GM12878 (cell line): ENCODE measurements at regions not wholly inside any gene's neighbourhood (a gene's known extent, or its start where the extent isn't known, plus 50 kb on each side); places are given as distances from the start of the nearest gene placed in this dataset.

ENCODE experiments used
- ATAC-seq: fragments of 200-7000 bp; cut with Tn5 transposase; 3 replicates; pipeline ENCODE4 v1.9.1; 2020; ENCODE audit warnings: mild to moderate bottlenecking, moderate library complexity
- BruUV-seq: library from RNA; stranded (reverse); fragments of 400-500 nt; replicated peaks from 2 replicates; lab custom pipeline; 2021; lab: Mats Ljungman, UMichigan
- CTCF ChIA-PET: fragments of 300-600 bp; sonication (Branson Sonifier 250); formaldehyde crosslinking; extraction: SDS; loops from one replicate; lab custom pipeline; 2021; ENCODE audit warnings: inconsistent platforms; lab: Yijun Ruan, JAX
- POLR2A ChIA-PET: fragments of 350-600 bp; formaldehyde crosslinking; extraction: SDS; loops from one replicate; lab custom pipeline; 2021; ENCODE audit warnings: inconsistent platforms; lab: Charles Lee
- RAD21 ChIA-PET: fragments of 300-600 bp; sonication (Branson Sonifier 250); formaldehyde crosslinking; loops from one replicate; lab custom pipeline; 2023; ENCODE audit warnings: antibody characterized with exemption; ENCODE audit not compliant: unreplicated experiment; lab: Charles Lee
- SMC1A ChIA-PET: fragments of 300-600 bp; sonication (Branson Sonifier 250); formaldehyde crosslinking; loops from one replicate; lab custom pipeline; 2023; ENCODE audit not compliant: unreplicated experiment, uncharacterized antibody; lab: Charles Lee
- DNase-seq: peaks from one replicate; pipeline ENCODE4 v3.0.0-alpha.2; 2011; ENCODE audit warnings: low read depth, low spot score
- FAIRE-seq: peaks from 3 replicates; lab custom pipeline; 2011; peaks lifted over from hg19 to GRCh38; lab: Jason Lieb, UNC
- H2AFZ ChIP-seq: 2 replicates; pipeline ENCODE4 v1.6.0; 2011; ENCODE audit warnings: low read depth, low read length, control low read depth; ENCODE audit not compliant: control insufficient read depth
- H3K27ac ChIP-seq: 2 replicates; pipeline ENCODE4 v1.5.1; 2011; ENCODE audit warnings: control low read depth; ENCODE audit not compliant: control insufficient read depth, insufficient read depth
- H3K27me3 ChIP-seq, 2 experiments: replicated peaks in 1 of 2; 2 replicates each; pipeline versions ENCODE4 v1.6.0 to v1.6.1; 2011; ENCODE audit warnings: low read length in 1 of 2; ENCODE audit not compliant: control insufficient read depth in 2 of 2, insufficient read depth in 2 of 2
- H3K36me3 ChIP-seq, 2 experiments: 2 replicates each; pipeline ENCODE4 v1.5.1; 2011; ENCODE audit warnings: low read length in 1 of 2; ENCODE audit not compliant: control insufficient read depth in 2 of 2, insufficient read depth in 2 of 2
- H3K4me1 ChIP-seq: 2 replicates; pipeline ENCODE4 v1.6.1; 2011; ENCODE audit warnings: mild to moderate bottlenecking, low read length, moderate library complexity, mixed read lengths; ENCODE audit not compliant: control insufficient read depth, insufficient read depth
- H3K4me2 ChIP-seq: 2 replicates; pipeline ENCODE4 v1.6.0; 2011; ENCODE audit warnings: control low read depth; ENCODE audit not compliant: control insufficient read depth, insufficient read depth
- H3K4me3 ChIP-seq: fragments of 200-600 bp; sonication (generic); 2 replicates; pipeline ENCODE4 v1.5.1; 2016
- H3K79me2 ChIP-seq: 2 replicates; pipeline ENCODE4 v1.6.0; 2011; ENCODE audit warnings: low read length; ENCODE audit not compliant: control insufficient read depth, insufficient read depth
- H3K9ac ChIP-seq: 2 replicates; pipeline ENCODE4 v1.8.0; 2011; ENCODE audit warnings: low read length, control low read depth, mixed read lengths; ENCODE audit not compliant: control insufficient read depth, insufficient read depth
- H3K9me3 ChIP-seq: replicated peaks from 3 replicates; pipeline ENCODE4 v1.5.1; 2011; ENCODE audit warnings: mild to moderate bottlenecking, low read length; ENCODE audit not compliant: control insufficient read depth, insufficient read depth
- H4K20me1 ChIP-seq: 2 replicates; pipeline ENCODE4 v1.6.0; 2011; ENCODE audit not compliant: control insufficient read depth, insufficient read depth
- BMI1 ChIP-seq: fragments of 450-650 bp; IDR thresholded peaks from 2 replicates; pipeline ENCODE4 v1.6.1; 2016; ENCODE audit warnings: mild to moderate bottlenecking, moderate library complexity, borderline replicate concordance
- CBFB ChIP-seq: IDR thresholded peaks from 2 replicates; pipeline ENCODE4 v1.6.1; 2016; ENCODE audit warnings: antibody characterized with exemption, low read depth
- CEBPB ChIP-seq, 2 experiments: fragments of 150-350 bp in 1 of 2; IDR thresholded peaks; 2 replicates each; pipeline ENCODE4 v1.6.1; 2012 to 2014; ENCODE audit warnings: low read depth in 2 of 2, low read length in 2 of 2, borderline replicate concordance in 1 of 2, inconsistent platforms in 1 of 2
- E2F8 ChIP-seq: fragments of 450-650 bp; IDR thresholded peaks from 2 replicates; pipeline ENCODE4 v1.6.1; 2018; ENCODE audit warnings: mild to moderate bottlenecking, low read depth, moderate library complexity; ENCODE audit not compliant: partially characterized antibody
- FOXM1 ChIP-seq: IDR thresholded peaks from 2 replicates; pipeline ENCODE4 v1.6.1; 2012; ENCODE audit warnings: low read depth, mild to moderate bottlenecking, inconsistent platforms, low read length, moderate library complexity
- GATAD2B ChIP-seq: fragments of 450-650 bp; conservative IDR thresholded peaks from 2 replicates; pipeline ENCODE4 v1.6.1; 2017; ENCODE audit warnings: low read depth, mild to moderate bottlenecking, moderate library complexity
- IKZF1 ChIP-seq: fragments of 450-650 bp; conservative IDR thresholded peaks from 2 replicates; pipeline ENCODE4 v1.6.1; 2017; ENCODE audit warnings: antibody characterized with exemption, mild to moderate bottlenecking
- IRF4 ChIP-seq: IDR thresholded peaks from 2 replicates; pipeline ENCODE4 v1.6.1; 2011; ENCODE audit warnings: low read depth, low read length
- NBN ChIP-seq: fragments of 450-650 bp; IDR thresholded peaks from 2 replicates; pipeline ENCODE4 v1.6.1; 2016
- NFXL1 ChIP-seq: fragments of 450-650 bp; IDR thresholded peaks from 2 replicates; pipeline ENCODE4 v1.6.1; 2017; ENCODE audit warnings: antibody characterized with exemption, mild to moderate bottlenecking, borderline replicate concordance
- NR2C2 ChIP-seq: IDR thresholded peaks from 2 replicates; pipeline ENCODE4 v1.6.1; 2011; ENCODE audit warnings: borderline replicate concordance, low read depth; ENCODE audit not compliant: control insufficient read depth, insufficient read length
- ZNF384 ChIP-seq: IDR thresholded peaks from 2 replicates; pipeline ENCODE4 v1.6.1; 2012; ENCODE audit warnings: low read depth, mild to moderate bottlenecking, low read length, improper control_type of control experiment, borderline replicate concordance
- WGBS: methylation state at CpG from one replicate; pipeline ENCODE4 v1.1.6; 2016; ENCODE audit warnings: low lambda C conversion rate; ENCODE audit not compliant: insufficient replicate concordance, insufficient coverage; ENCODE audit errors: missing lambda C conversion rate; 5-methylcytosine and 5-hydroxymethylcytosine counted together
- in situ Hi-C: fragments of 300-500 bp; cut with MboI; formaldehyde crosslinking; loops from 9 replicates; pipeline ENCODE4 v1.14.3; 2018; ENCODE audit warnings: mixed read lengths
- intact Hi-C: fragments of 100-400 bp; cut with micrococcal nuclease; formaldehyde crosslinking; loops from one replicate; pipeline ENCODE4 v1.14.2; 2022; ENCODE audit not compliant: unreplicated experiment
- TF ChIP-seq, protein P1 (sequence below): IDR thresholded peaks from 2 replicates; pipeline ENCODE4 v1.6.1; 2012; ENCODE audit warnings: improper control_type of control experiment, low read depth, low read length; ENCODE audit not compliant: insufficient replicate concordance

DNA sequence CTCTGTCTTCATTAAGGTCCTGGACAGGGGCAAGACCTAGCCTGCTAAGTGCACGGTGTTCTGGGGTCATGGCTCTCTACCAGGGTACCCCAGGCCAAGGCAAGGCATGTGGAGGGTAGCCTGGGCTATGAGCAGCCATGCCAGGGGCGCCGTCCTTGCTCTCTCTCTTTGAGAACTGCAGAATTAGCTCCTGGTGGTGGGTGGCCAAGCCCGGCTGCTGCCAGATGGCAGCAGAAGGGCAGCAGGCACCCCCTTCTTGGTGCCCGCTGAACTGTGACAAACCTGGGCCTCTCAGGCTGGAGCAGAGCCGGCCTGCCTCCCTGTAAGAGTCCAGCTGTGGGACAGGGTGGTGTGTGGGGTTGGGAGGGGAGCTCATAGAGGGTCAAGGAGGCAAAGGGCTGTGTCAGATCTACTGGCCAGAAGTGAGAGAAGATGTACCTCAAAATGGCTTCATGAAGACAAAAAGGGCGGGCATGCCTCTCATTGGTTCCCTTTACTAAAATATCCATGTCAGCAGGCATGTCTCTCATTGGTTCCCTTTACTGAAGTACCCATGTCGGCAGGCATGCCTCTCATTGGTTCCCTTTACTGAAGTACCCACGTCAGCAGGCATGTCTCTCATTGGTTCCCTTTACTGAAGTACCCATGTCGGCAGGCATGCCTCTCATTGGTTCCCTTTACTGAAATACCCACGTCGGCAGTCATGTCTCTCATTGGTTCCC is 81.7 kb upstream of the SDK2 start:
- SMC1A ChIA-PET, result no interaction called here
- DNase-seq (no peak), ATAC-seq (no peak), FAIRE-seq (no peak)
- Histone ChIP-seq H3K4me1 (no peaks in the 10 kb centered on the region), H3K9me3 (peaks cover 2% of the 10 kb centered on the region; the same call in 2 of the 3 replicates), H3K27me3 (0 out of 4 replicates have a peak, but pooled peaks cover 0 to 1% of the 10 kb centered on the region in 2 experiments), H3K4me3 (no peak overlapping the region), H3K9ac (no peak overlapping the region), H3K4me2 (no peak overlapping the region), H4K20me1 (no peaks in the 10 kb centered on the region), H3K27ac (no peak overlapping the region), H3K79me2 (no peaks in the 10 kb centered on the region), H3K36me3 (no peaks in the 10 kb centered on the region), H2AFZ (no peak overlapping the region)
- WGBS, result 52% methylated on average over 11 of the region's 12 CpGs
- POLR2A ChIA-PET, result no interaction called here
- RAD21 ChIA-PET, result no interaction called here
- CTCF ChIA-PET, result no interaction called here
- BruUV-seq, result no TSS peak
- TF ChIP-seq CEBPB (IDR thresholded peaks at IDR 0.05; ENCODE audit: borderline replicate concordance in 1 of 2, low read depth in 2 of 2, low read length in 2 of 2) (no peak), NR2C2 (no peak), NFXL1 (no peak), GATAD2B (no peak), NBN (no peak), E2F8 (no peak), BMI1 (no peak), IRF4 (no peak), ZNF384 (no peak), FOXM1 (no peak), CBFB (no peak), IKZF1 (no peak)
- TF ChIP-seq, protein P1, sequence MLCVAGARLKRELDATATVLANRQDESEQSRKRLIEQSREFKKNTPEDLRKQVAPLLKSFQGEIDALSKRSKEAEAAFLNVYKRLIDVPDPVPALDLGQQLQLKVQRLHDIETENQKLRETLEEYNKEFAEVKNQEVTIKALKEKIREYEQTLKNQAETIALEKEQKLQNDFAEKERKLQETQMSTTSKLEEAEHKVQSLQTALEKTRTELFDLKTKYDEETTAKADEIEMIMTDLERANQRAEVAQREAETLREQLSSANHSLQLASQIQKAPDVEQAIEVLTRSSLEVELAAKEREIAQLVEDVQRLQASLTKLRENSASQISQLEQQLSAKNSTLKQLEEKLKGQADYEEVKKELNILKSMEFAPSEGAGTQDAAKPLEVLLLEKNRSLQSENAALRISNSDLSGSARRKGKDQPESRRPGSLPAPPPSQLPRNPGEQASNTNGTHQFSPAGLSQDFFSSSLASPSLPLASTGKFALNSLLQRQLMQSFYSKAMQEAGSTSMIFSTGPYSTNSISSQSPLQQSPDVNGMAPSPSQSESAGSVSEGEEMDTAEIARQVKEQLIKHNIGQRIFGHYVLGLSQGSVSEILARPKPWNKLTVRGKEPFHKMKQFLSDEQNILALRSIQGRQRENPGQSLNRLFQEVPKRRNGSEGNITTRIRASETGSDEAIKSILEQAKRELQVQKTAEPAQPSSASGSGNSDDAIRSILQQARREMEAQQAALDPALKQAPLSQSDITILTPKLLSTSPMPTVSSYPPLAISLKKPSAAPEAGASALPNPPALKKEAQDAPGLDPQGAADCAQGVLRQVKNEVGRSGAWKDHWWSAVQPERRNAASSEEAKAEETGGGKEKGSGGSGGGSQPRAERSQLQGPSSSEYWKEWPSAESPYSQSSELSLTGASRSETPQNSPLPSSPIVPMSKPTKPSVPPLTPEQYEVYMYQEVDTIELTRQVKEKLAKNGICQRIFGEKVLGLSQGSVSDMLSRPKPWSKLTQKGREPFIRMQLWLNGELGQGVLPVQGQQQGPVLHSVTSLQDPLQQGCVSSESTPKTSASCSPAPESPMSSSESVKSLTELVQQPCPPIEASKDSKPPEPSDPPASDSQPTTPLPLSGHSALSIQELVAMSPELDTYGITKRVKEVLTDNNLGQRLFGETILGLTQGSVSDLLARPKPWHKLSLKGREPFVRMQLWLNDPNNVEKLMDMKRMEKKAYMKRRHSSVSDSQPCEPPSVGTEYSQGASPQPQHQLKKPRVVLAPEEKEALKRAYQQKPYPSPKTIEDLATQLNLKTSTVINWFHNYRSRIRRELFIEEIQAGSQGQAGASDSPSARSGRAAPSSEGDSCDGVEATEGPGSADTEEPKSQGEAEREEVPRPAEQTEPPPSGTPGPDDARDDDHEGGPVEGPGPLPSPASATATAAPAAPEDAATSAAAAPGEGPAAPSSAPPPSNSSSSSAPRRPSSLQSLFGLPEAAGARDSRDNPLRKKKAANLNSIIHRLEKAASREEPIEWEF, result no peak
- intact Hi-C loops (no loop called here), in situ Hi-C loops (no loop called here)
